GM12878 (cell line): ENCODE measurements at regions not wholly inside any gene's neighbourhood (a gene's known extent, or its start where the extent isn't known, plus 50 kb on each side); places are given as distances from the start of the nearest gene placed in this dataset.
"Not testable (repeated sequence)": the region's sequence is repeated elsewhere in the genome, so short reads cannot be mapped to it uniquely, and the experiment has no call there.

Experiments used
- ATAC-seq: fragments of 200-7000 bp; cut with Tn5 transposase; 3 replicates; pipeline ENCODE4 v1.9.1; 2020; ENCODE audit warnings: mild to moderate bottlenecking, moderate library complexity
- BruUV-seq: library from RNA; stranded (reverse); fragments of 400-500 nt; replicated peaks from 2 replicates; lab custom pipeline; 2021; lab: Mats Ljungman, UMichigan
- CTCF ChIA-PET: fragments of 300-600 bp; sonication (Branson Sonifier 250); formaldehyde crosslinking; extraction: SDS; loops from one replicate; lab custom pipeline; 2021; ENCODE audit warnings: inconsistent platforms; lab: Yijun Ruan, JAX
- POLR2A ChIA-PET: fragments of 350-600 bp; formaldehyde crosslinking; extraction: SDS; loops from one replicate; lab custom pipeline; 2021; ENCODE audit warnings: inconsistent platforms; lab: Charles Lee
- RAD21 ChIA-PET: fragments of 300-600 bp; sonication (Branson Sonifier 250); formaldehyde crosslinking; loops from one replicate; lab custom pipeline; 2023; ENCODE audit warnings: antibody characterized with exemption; ENCODE audit not compliant: unreplicated experiment; lab: Charles Lee
- SMC1A ChIA-PET: fragments of 300-600 bp; sonication (Branson Sonifier 250); formaldehyde crosslinking; loops from one replicate; lab custom pipeline; 2023; ENCODE audit not compliant: unreplicated experiment, uncharacterized antibody; lab: Charles Lee
- DNase-seq: peaks from one replicate; pipeline ENCODE4 v3.0.0-alpha.2; 2011; ENCODE audit warnings: low read depth, low spot score
- FAIRE-seq: peaks from 3 replicates; lab custom pipeline; 2011; peaks lifted over from hg19 to GRCh38; lab: Jason Lieb, UNC
- H2AFZ ChIP-seq: 2 replicates; pipeline ENCODE4 v1.6.0; 2011; ENCODE audit warnings: low read depth, low read length, control low read depth; ENCODE audit not compliant: control insufficient read depth
- H3K27ac ChIP-seq: 2 replicates; pipeline ENCODE4 v1.5.1; 2011; ENCODE audit warnings: control low read depth; ENCODE audit not compliant: control insufficient read depth, insufficient read depth
- H3K27me3 ChIP-seq, 2 experiments: replicated peaks in 1 of 2; 2 replicates each; pipeline versions ENCODE4 v1.6.0 to v1.6.1; 2011; ENCODE audit warnings: low read length in 1 of 2; ENCODE audit not compliant: control insufficient read depth in 2 of 2, insufficient read depth in 2 of 2
- H3K36me3 ChIP-seq, 2 experiments: 2 replicates each; pipeline ENCODE4 v1.5.1; 2011; ENCODE audit warnings: low read length in 1 of 2; ENCODE audit not compliant: control insufficient read depth in 2 of 2, insufficient read depth in 2 of 2
- H3K4me1 ChIP-seq: 2 replicates; pipeline ENCODE4 v1.6.1; 2011; ENCODE audit warnings: mild to moderate bottlenecking, low read length, moderate library complexity, mixed read lengths; ENCODE audit not compliant: control insufficient read depth, insufficient read depth
- H3K4me2 ChIP-seq: 2 replicates; pipeline ENCODE4 v1.6.0; 2011; ENCODE audit warnings: control low read depth; ENCODE audit not compliant: control insufficient read depth, insufficient read depth
- H3K4me3 ChIP-seq: fragments of 200-600 bp; sonication (generic); 2 replicates; pipeline ENCODE4 v1.5.1; 2016
- H3K79me2 ChIP-seq: 2 replicates; pipeline ENCODE4 v1.6.0; 2011; ENCODE audit warnings: low read length; ENCODE audit not compliant: control insufficient read depth, insufficient read depth
- H3K9ac ChIP-seq: 2 replicates; pipeline ENCODE4 v1.8.0; 2011; ENCODE audit warnings: low read length, control low read depth, mixed read lengths; ENCODE audit not compliant: control insufficient read depth, insufficient read depth
- H3K9me3 ChIP-seq: replicated peaks from 3 replicates; pipeline ENCODE4 v1.5.1; 2011; ENCODE audit warnings: mild to moderate bottlenecking, low read length; ENCODE audit not compliant: control insufficient read depth, insufficient read depth
- H4K20me1 ChIP-seq: 2 replicates; pipeline ENCODE4 v1.6.0; 2011; ENCODE audit not compliant: control insufficient read depth, insufficient read depth
- BCL11A ChIP-seq: IDR thresholded peaks from 2 replicates; pipeline ENCODE4 v1.6.1; 2011; ENCODE audit warnings: low read depth, low read length
- CHD4 ChIP-seq: fragments of 200-600 bp; sonication (generic); IDR thresholded peaks from 2 replicates; pipeline ENCODE4 v1.6.1; 2016; ENCODE audit warnings: mild to moderate bottlenecking
- ETV6 ChIP-seq, 2 experiments: fragments of 450-650 bp in 1 of 2; IDR thresholded peaks in 1 of 2; conservative IDR thresholded peaks in 1 of 2; 2 replicates each; pipeline ENCODE4 v1.6.1; 2014; ENCODE audit warnings: antibody characterized with exemption in 1 of 2, borderline replicate concordance in 1 of 2, low read depth in 1 of 2, mild to moderate bottlenecking in 1 of 2, moderate library complexity in 1 of 2
- HCFC1 ChIP-seq: fragments of 150-350 bp; IDR thresholded peaks from 2 replicates; pipeline ENCODE4 v1.6.1; 2014; ENCODE audit warnings: low read length
- MXI1 ChIP-seq: fragments of 150-350 bp; IDR thresholded peaks from 2 replicates; pipeline ENCODE4 v1.6.1; 2011; ENCODE audit warnings: low read depth, mild to moderate bottlenecking, inconsistent platforms, low read length, improper control_type of control experiment
- PML ChIP-seq: IDR thresholded peaks from 2 replicates; pipeline ENCODE4 v1.6.1; 2012; ENCODE audit warnings: low read length, inconsistent platforms
- POLR2AphosphoS5 ChIP-seq: IDR thresholded peaks from 2 replicates; pipeline ENCODE4 v1.6.1; 2011; ENCODE audit warnings: mild to moderate bottlenecking, low read length, inconsistent platforms
- SMAD1 ChIP-seq: fragments of 450-650 bp; IDR thresholded peaks from 2 replicates; pipeline ENCODE4 v1.6.1; 2018; ENCODE audit warnings: mild to moderate bottlenecking, low read depth; ENCODE audit not compliant: partially characterized antibody
- SMAD5 ChIP-seq: IDR thresholded peaks from 2 replicates; pipeline ENCODE4 v1.6.1; 2016; ENCODE audit warnings: antibody characterized with exemption, low read depth
- SP1 ChIP-seq: IDR thresholded peaks from one replicate; pipeline ENCODE4 v1.6.1; 2011; ENCODE audit warnings: low read depth, low read length
- SUPT20H ChIP-seq: IDR thresholded peaks from 2 replicates; pipeline ENCODE4 v1.6.1; 2011; ENCODE audit warnings: low read depth, mild to moderate bottlenecking, low read length, moderate library complexity, borderline replicate concordance; ENCODE audit not compliant: control insufficient read depth
- TBL1XR1 ChIP-seq: IDR thresholded peaks from 2 replicates; pipeline ENCODE4 v1.6.1; 2012; ENCODE audit warnings: low read depth, low read length, improper control_type of control experiment
- ZNF622 ChIP-seq: fragments of 450-650 bp; IDR thresholded peaks from 2 replicates; pipeline ENCODE4 v1.6.1; 2017; ENCODE audit warnings: mild to moderate bottlenecking, inconsistent platforms
- WGBS: methylation state at CpG from one replicate; pipeline ENCODE4 v1.1.6; 2016; ENCODE audit warnings: low lambda C conversion rate; ENCODE audit not compliant: insufficient replicate concordance, insufficient coverage; ENCODE audit errors: missing lambda C conversion rate; 5-methylcytosine and 5-hydroxymethylcytosine counted together
- in situ Hi-C: fragments of 300-500 bp; cut with MboI; formaldehyde crosslinking; loops from 9 replicates; pipeline ENCODE4 v1.14.3; 2018; ENCODE audit warnings: mixed read lengths
- intact Hi-C: fragments of 100-400 bp; cut with micrococcal nuclease; formaldehyde crosslinking; loops from one replicate; pipeline ENCODE4 v1.14.2; 2022; ENCODE audit not compliant: unreplicated experiment

DNA sequence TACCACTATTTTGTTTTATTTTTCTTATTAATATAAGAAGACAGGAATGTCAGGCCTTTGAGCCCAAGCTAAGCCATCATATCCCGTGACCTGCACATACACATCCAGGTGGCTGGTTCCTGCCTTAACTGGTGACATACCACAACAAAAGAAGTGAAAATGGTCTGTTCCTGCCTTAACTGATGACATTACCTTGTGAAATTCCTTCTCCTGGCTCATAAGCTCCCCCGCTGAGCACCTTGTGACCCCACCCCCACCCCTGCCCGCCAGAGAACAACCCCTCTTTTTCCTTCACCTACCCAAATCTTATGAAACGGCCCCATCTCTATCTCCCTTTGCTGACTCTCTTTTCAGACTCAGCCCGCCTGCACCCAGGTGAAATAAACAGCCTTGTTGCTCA, 277.5 kb upstream of the PTPRD start:
- BruUV-seq, H3K27ac ChIP-seq, POLR2A ChIA-PET, H3K9me3 ChIP-seq, SMC1A ChIA-PET, H3K4me1 ChIP-seq, H2AFZ ChIP-seq, DNase-seq, intact Hi-C loops, H4K20me1 ChIP-seq, ATAC-seq, H3K36me3 ChIP-seq, RAD21 ChIA-PET, H3K9ac ChIP-seq, FAIRE-seq, H3K4me2 ChIP-seq, H3K4me3 ChIP-seq, H3K27me3 ChIP-seq, H3K79me2 ChIP-seq, in situ Hi-C loops: not testable (repeated sequence)
- 30% methylated on average over 3 of the region's 5 CpGs for WGBS
- CTCF ChIA-PET = interaction anchor here (1.3 kb wide), 1 partner anchor 52 kb away, joined by 3 read pairs; no protein-coding TSS in a partner anchor

DNA sequence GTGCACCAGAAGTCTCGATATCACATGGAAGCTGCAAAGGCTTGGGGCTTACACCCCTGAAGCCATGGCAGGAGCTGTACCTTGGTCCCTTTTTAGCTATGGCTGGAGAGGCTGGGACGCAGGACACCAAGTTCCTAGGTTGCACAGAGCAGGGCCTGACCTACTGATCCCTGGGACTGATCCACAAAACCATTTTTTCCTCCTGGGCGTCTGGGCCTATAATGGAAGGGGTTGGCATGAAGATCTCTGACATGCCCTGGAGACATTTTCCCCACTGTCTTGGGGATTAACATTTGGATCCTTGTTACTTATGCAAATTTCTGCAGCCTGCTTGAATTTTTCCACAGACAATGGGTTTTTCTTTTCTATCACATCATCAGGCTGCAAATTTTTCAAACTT, 286.7 kb upstream of the PTPRD start:
- in situ Hi-C loops = no loop called here
- Histone ChIP-seq H3K4me1 (no peaks in the 10 kb centered on the region), H3K79me2 (no peaks in the 10 kb centered on the region), H3K4me3 (no peak overlapping the region), H4K20me1 (no peaks in the 10 kb centered on the region), H3K27ac (no peak overlapping the region), H3K36me3 (no peaks in the 10 kb centered on the region), H2AFZ (no peak overlapping the region), H3K27me3 (no peaks in the 10 kb centered on the region), H3K4me2 (no peak overlapping the region), H3K9ac (no peak overlapping the region), H3K9me3 (no peaks in the 10 kb centered on the region)
- 0% methylated on average over 3 of the region's 3 CpGs for WGBS
- FAIRE-seq (no peak), ATAC-seq (no peak), DNase-seq (no peak)
- TF ChIP-seq PML (no peak), TBL1XR1 (no peak), CHD4 (no peak), ETV6 (conservative IDR thresholded peaks at IDR 0.05 in 1 of 2, IDR thresholded peaks at IDR 0.05 in 1 of 2; ENCODE audit: borderline replicate concordance in 1 of 2, low read depth in 1 of 2) (no peak), POLR2AphosphoS5 (no peak), ZNF622 (no peak), SMAD1 (no peak), BCL11A (no peak), HCFC1 (no peak), MXI1 (no peak), SMAD5 (no peak), SUPT20H (no peak), SP1 (no peak)
- intact Hi-C loops = no loop called here
- CTCF ChIA-PET = no interaction called here
- POLR2A ChIA-PET = no interaction called here
- BruUV-seq = no TSS peak
- RAD21 ChIA-PET = no interaction called here
- SMC1A ChIA-PET = no interaction called here
